HCT116 (cell line): ENCODE measurements at regions not wholly inside any gene's neighbourhood (a gene's known extent, or its start where the extent isn't known, plus 50 kb on each side); places are given as distances from the start of the nearest gene placed in this dataset.

Experiments used
- ATAC-seq: fragments of 200-7000 bp; cut with Tn5 transposase; 2 replicates; pipeline ENCODE4 v1.9.1; 2020; ENCODE audit warnings: mild to moderate bottlenecking, moderate library complexity
- BruUV-seq: library from RNA; stranded (reverse); fragments of 400-500 nt; replicated peaks from 2 replicates; lab custom pipeline; 2021; lab: Mats Ljungman, UMichigan
- CTCF ChIA-PET: fragments of 300-600 bp; sonication (Branson Sonifier 250); formaldehyde crosslinking; loops from one replicate; lab custom pipeline; 2021; ENCODE audit warnings: antibody characterized with exemption; lab: Charles Lee
- POLR2A ChIA-PET: fragments of 300-600, 350-600 bp; sonication (Branson Sonifier 250); formaldehyde crosslinking; loops from one replicate; lab custom pipeline; 2021; ENCODE audit warnings: antibody characterized with exemption; lab: Charles Lee
- RAD21 ChIA-PET, 2 experiments: fragments of 300-600 bp; sonication (Branson Sonifier 250); formaldehyde crosslinking; loops; one replicate each; lab custom pipeline; 2023; ENCODE audit warnings: low total read pairs in 2 of 2; ENCODE audit not compliant: uncharacterized antibody in 2 of 2, unreplicated experiment in 2 of 2, low non-redundant PET in 1 of 2; lab: Charles Lee
- DNase-seq: peaks from one replicate; pipeline ENCODE4 v3.0.0-alpha.2; 2010; ENCODE audit warnings: low read depth, low spot score
- H2AFZ ChIP-seq: fragments of 200-600 bp; shearing (Covaris generic), sonication (generic); 2 replicates; pipeline ENCODE4 v1.6.1; 2017; ENCODE audit warnings: low read depth, mixed run types, mixed read lengths, antibody characterized with exemption, low read length; ENCODE audit not compliant: poor library complexity, severe bottlenecking
- H3K27ac ChIP-seq: 2 replicates; pipeline ENCODE4 v1.5.1; 2012; ENCODE audit warnings: low read depth, low read length
- H3K27me3 ChIP-seq: fragments of 200-600 bp; sonication (generic); 2 replicates; pipeline ENCODE4 v1.6.1; 2016; ENCODE audit warnings: mixed run types, low read length, mixed read lengths; ENCODE audit not compliant: insufficient read depth
- H3K36me3 ChIP-seq, 2 experiments: fragments of 200-500 bp in 1 of 2; fragments of 200-600 bp in 1 of 2; sonication (Bioruptor generic) in 1 of 2; sonication (generic) in 1 of 2; 2 replicates each; pipeline versions ENCODE4 v1.5.1 to v1.6.1; 2014 to 2016; ENCODE audit warnings: low read length in 2 of 2, inconsistent platforms in 1 of 2, mixed read lengths in 1 of 2, mixed run types in 1 of 2; ENCODE audit not compliant: insufficient read depth in 2 of 2, control insufficient read depth in 1 of 2
- H3K4me1 ChIP-seq, 2 experiments: fragments of 200-600 bp in 1 of 2; sonication (generic) in 1 of 2; 2 replicates each; pipeline versions ENCODE4 v1.5.1 to v1.6.1; 2012 to 2017; ENCODE audit warnings: low read length in 2 of 2, inconsistent platforms in 1 of 2, mild to moderate bottlenecking in 1 of 2, mixed read lengths in 1 of 2, mixed run types in 1 of 2, moderate library complexity in 1 of 2; ENCODE audit not compliant: insufficient read depth in 2 of 2, control insufficient read depth in 1 of 2
- H3K4me2 ChIP-seq: fragments of 200-600 bp; sonication (generic); 2 replicates; pipeline ENCODE4 v1.6.1; 2017; ENCODE audit warnings: mixed run types, low read length, mixed read lengths
- H3K4me3 ChIP-seq, 2 experiments: fragments of 200-600 bp in 1 of 2; sonication (generic) in 1 of 2; replicated peaks in 1 of 2; 2 replicates each; pipeline ENCODE4 v1.5.1; 2011 to 2016; ENCODE audit warnings: low read length in 2 of 2, control low read depth in 1 of 2, low read depth in 1 of 2, mild to moderate bottlenecking in 1 of 2, mixed read lengths in 1 of 2, mixed run types in 1 of 2
- H3K79me2 ChIP-seq: fragments of 200-600 bp; sonication (generic); 2 replicates; pipeline ENCODE4 v1.6.1; 2017; ENCODE audit warnings: mild to moderate bottlenecking, mixed run types, low read length, moderate library complexity, mixed read lengths; ENCODE audit not compliant: insufficient read depth
- H3K9ac ChIP-seq: fragments of 200-600 bp; sonication (generic); 2 replicates; pipeline ENCODE4 v1.6.1; 2016; ENCODE audit warnings: low read length, mixed read lengths
- H3K9me2 ChIP-seq: fragments of 200-600 bp; sonication (generic), shearing (Covaris generic); 2 replicates; pipeline ENCODE4 v1.6.1; 2017; ENCODE audit warnings: mixed run types, mild to moderate bottlenecking, moderate library complexity; ENCODE audit not compliant: insufficient read depth
- H3K9me3 ChIP-seq, 2 experiments: fragments of 200-500 bp in 1 of 2; fragments of 200-600 bp in 1 of 2; sonication (Bioruptor generic) in 1 of 2; sonication (generic) in 1 of 2; 2 replicates each; pipeline ENCODE4 v1.6.1; 2014 to 2017; ENCODE audit warnings: low read length in 2 of 2, mixed read lengths in 2 of 2, inconsistent platforms in 1 of 2, low read depth in 1 of 2, mild to moderate bottlenecking in 1 of 2, mixed run types in 1 of 2, moderate library complexity in 1 of 2; ENCODE audit not compliant: control insufficient read depth in 1 of 2, insufficient read depth in 1 of 2
- H4K20me1 ChIP-seq: fragments of 200-600 bp; sonication (generic), shearing (Covaris generic); 2 replicates; pipeline ENCODE4 v1.6.1; 2017; ENCODE audit warnings: mixed run types, mild to moderate bottlenecking, moderate library complexity; ENCODE audit not compliant: insufficient read depth
- CEBPB ChIP-seq: IDR thresholded peaks from 2 replicates; pipeline ENCODE4 v1.6.1; 2012; ENCODE audit warnings: low read depth
- ELF1 ChIP-seq: IDR thresholded peaks from 2 replicates; pipeline ENCODE4 v1.6.1; 2012; ENCODE audit warnings: low read depth, borderline replicate concordance
- JUND ChIP-seq: IDR thresholded peaks from 2 replicates; pipeline ENCODE4 v1.6.1; 2012
- POLR2AphosphoS5 ChIP-seq: IDR thresholded peaks from 2 replicates; pipeline ENCODE4 v1.6.1; 2011; ENCODE audit warnings: mild to moderate bottlenecking, low read depth, low read length, moderate library complexity
- SIN3A ChIP-seq: IDR thresholded peaks from 2 replicates; pipeline ENCODE4 v1.6.1; 2012; ENCODE audit warnings: low read depth
- SP1 ChIP-seq: IDR thresholded peaks from 2 replicates; pipeline ENCODE4 v1.6.1; 2012; ENCODE audit warnings: low read depth
- TCF7L2 ChIP-seq: IDR thresholded peaks from 2 replicates; pipeline ENCODE4 v1.7.0; 2011; ENCODE audit warnings: borderline replicate concordance, inconsistent platforms; ENCODE audit not compliant: insufficient read depth, insufficient read length; ENCODE audit errors: extremely low read depth
- YY1 ChIP-seq: IDR thresholded peaks from 2 replicates; pipeline ENCODE4 v1.6.1; 2011; ENCODE audit warnings: low read length, low read depth, moderate library complexity, mild to moderate bottlenecking; ENCODE audit not compliant: insufficient replicate concordance; ENCODE audit errors: extremely low read depth
- ZNF274 ChIP-seq: fragments of 200-500 bp; sonication (Bioruptor generic); IDR thresholded peaks from 2 replicates; pipeline ENCODE4 v1.6.1; 2014; ENCODE audit warnings: mild to moderate bottlenecking, low read depth, low read length, inconsistent platforms
- intact Hi-C: fragments of 100-400 bp; cut with micrococcal nuclease; formaldehyde crosslinking; loops from 2 replicates; pipeline ENCODE4 v1.10.0; 2022
- TF ChIP-seq, protein P1 (sequence below), 3 experiments: fragments of 200-600 bp in 1 of 3; sonication (generic) in 1 of 3; IDR thresholded peaks in 2 of 3; conservative IDR thresholded peaks in 1 of 3; 2 replicates each; pipeline ENCODE4 v1.5.1; 2012 to 2017; ENCODE audit warnings: low read depth in 2 of 3, low read length in 2 of 3, antibody characterized with exemption in 1 of 3, borderline replicate concordance in 1 of 3, control low read depth in 1 of 3, mild to moderate bottlenecking in 1 of 3, mixed read lengths in 1 of 3, mixed run types in 1 of 3, moderate library complexity in 1 of 3; ENCODE audit not compliant: insufficient read depth in 1 of 3
- TF ChIP-seq, protein P2 (sequence below): IDR thresholded peaks from 2 replicates; pipeline ENCODE4 v1.6.1; 2012

DNA sequence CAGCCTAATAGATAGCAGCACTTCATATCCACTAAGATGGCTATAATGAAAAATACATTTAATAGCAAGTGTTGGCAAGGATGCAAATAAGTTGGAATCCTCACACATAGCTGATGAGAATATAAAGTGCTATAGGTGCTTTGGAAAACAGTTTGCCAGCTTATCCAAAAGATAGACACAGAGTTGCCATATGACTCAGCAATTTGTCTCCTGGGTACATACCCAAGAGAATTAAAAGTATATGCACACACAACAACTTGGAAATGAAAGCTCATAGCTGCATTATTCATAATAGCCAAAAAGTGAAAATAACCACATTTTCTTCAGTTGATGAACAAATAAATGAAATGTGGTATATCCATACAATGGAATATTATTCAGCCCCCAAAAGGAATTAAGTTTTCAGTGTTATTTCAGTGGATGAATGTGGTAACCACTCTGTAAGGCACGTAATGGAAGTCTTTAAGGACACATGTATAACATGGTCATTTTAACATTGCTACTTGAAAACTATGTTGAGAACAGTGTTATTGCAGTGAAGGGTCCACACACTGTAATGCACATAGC is 320.9 kb upstream of the ADGRL3 start:
- no peaks in the 10 kb centered on the region for H3K4me1 ChIP-seq
- BruUV-seq = no TSS peak
- H2AFZ ChIP-seq = no peak overlapping the region
- no peaks in the 10 kb centered on the region for H3K79me2 ChIP-seq
- DNase-seq (no peak), ATAC-seq (no peak)
- H4K20me1 ChIP-seq = no peaks in the 10 kb centered on the region
- H3K27me3 ChIP-seq = no peaks in the 10 kb centered on the region
- peaks cover 0 to 18% of the 10 kb centered on the region in 2 experiments; a peak in 3 of 4 replicates for H3K9me3 ChIP-seq
- H3K27ac ChIP-seq = no peak overlapping the region
- intact Hi-C loops = no loop called here
- TF ChIP-seq, protein P1, sequence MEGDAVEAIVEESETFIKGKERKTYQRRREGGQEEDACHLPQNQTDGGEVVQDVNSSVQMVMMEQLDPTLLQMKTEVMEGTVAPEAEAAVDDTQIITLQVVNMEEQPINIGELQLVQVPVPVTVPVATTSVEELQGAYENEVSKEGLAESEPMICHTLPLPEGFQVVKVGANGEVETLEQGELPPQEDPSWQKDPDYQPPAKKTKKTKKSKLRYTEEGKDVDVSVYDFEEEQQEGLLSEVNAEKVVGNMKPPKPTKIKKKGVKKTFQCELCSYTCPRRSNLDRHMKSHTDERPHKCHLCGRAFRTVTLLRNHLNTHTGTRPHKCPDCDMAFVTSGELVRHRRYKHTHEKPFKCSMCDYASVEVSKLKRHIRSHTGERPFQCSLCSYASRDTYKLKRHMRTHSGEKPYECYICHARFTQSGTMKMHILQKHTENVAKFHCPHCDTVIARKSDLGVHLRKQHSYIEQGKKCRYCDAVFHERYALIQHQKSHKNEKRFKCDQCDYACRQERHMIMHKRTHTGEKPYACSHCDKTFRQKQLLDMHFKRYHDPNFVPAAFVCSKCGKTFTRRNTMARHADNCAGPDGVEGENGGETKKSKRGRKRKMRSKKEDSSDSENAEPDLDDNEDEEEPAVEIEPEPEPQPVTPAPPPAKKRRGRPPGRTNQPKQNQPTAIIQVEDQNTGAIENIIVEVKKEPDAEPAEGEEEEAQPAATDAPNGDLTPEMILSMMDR (IDR thresholded peaks at IDR 0.05 in 2 of 3, conservative IDR thresholded peaks at IDR 0.05 in 1 of 3; ENCODE audit: borderline replicate concordance in 1 of 3, insufficient read depth in 1 of 3, low read depth in 2 of 3, low read length in 2 of 3) = no peak
- TF ChIP-seq ZNF274 = no peak
- TF ChIP-seq POLR2AphosphoS5 = no peak
- TF ChIP-seq, protein P2, sequence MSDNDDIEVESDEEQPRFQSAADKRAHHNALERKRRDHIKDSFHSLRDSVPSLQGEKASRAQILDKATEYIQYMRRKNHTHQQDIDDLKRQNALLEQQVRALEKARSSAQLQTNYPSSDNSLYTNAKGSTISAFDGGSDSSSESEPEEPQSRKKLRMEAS = no peak
- no peak for TF ChIP-seq CEBPB
- TF ChIP-seq SP1 = no peak
- H3K9me2 ChIP-seq = no peaks in the 10 kb centered on the region
- no peak overlapping the region for H3K4me2 ChIP-seq
- CTCF ChIA-PET = no interaction called here
- POLR2A ChIA-PET = no interaction called here
- no peaks in the 10 kb centered on the region; a peak in 1 of 4 replicates for H3K36me3 ChIP-seq
- no peak overlapping the region for H3K4me3 ChIP-seq
- RAD21 ChIA-PET = no interaction called here
- no peak overlapping the region for H3K9ac ChIP-seq

DNA sequence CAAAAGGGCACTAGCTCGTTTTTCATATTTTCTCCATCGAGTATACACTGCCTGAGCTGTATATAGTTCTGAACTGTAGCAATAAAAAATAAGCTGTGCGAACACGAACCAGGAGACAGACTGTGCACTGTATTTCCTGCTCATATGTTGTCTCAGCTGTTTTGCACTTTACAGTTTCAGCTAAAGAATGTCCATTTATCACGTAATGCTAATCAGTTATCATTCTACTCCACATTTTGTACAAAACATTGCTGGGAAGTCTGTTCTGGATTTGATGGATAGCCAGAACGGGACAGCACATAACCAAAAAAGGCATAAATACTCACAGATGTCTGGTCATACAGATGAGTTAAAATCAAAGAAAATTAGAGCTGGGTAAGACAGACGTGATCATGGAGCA is 315.5 kb upstream of the ADGRL3 start:
- Histone ChIP-seq H3K9ac (no peak overlapping the region), H3K36me3 (no peaks in the 10 kb centered on the region), H3K79me2 (no peaks in the 10 kb centered on the region), H2AFZ (no peak overlapping the region), H4K20me1 (no peaks in the 10 kb centered on the region), H3K27ac (no peak overlapping the region), H3K4me1 (no peaks in the 10 kb centered on the region), H3K27me3 (no peaks in the 10 kb centered on the region), H3K9me3 (peaks cover 0 to 16% of the 10 kb centered on the region in 2 experiments; a peak in 3 of 4 replicates), H3K4me3 (no peak overlapping the region), H3K9me2 (no peaks in the 10 kb centered on the region), H3K4me2 (no peak overlapping the region)
- intact Hi-C loops = no loop called here
- no peak for DNase-seq
- ChIA-PET RAD21 (no interaction called here), CTCF (no interaction called here)
- ATAC-seq = no peak
- BruUV-seq = no TSS peak
- no peak for TF ChIP-seq CEBPB
- TF ChIP-seq YY1 = no peak
- TF ChIP-seq JUND = no peak
- no peak for TF ChIP-seq TCF7L2
- no peak for TF ChIP-seq ELF1
- no peak for TF ChIP-seq SIN3A
- TF ChIP-seq, all 23 proteins: peak for 0
- POLR2A ChIA-PET = no interaction called here
